ENCODE measurements at regions not wholly inside any gene's neighbourhood (a gene's known extent, or its start where the extent isn't known, plus 50 kb on each side); places are given as distances from the start of the nearest gene placed in this dataset.

DNA sequence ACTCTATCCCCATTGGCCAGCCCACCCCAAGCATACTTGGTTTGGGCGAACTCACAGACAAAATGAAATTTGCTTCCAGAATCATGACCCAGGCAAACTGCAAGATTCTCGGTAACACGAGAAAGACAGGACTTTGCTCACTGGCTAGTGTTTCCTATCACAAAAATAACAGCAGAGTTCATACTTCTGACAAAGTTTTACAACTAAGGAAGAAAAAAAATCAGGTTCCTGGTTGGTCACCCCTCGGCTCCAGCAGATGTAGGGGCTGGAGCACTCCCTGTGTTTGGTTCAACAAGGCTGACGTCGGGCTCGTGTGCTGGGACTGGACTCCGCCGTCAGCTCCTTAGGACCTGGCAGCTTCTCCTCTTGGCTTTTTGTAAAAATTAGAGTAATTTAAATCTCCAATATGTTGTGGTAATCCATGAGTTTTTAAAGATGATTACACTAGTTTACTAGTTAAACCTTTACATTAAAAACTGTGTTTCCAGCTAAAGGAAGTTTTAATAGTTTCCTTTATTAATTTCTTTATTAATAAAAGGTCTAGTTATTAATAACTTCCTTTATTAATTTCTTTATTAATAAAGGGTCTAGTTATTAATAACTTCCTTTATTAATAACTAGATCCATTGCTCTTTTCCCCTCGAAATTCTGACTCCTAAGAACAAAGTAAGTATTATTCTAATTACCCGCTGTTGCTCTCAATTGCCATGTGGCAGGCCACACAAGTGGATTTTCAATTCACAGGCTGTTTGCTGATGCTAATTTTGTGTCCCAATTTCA lies 115.6 kb upstream of the RNF32 start:
- TF ChIP-seq, protein P1, sequence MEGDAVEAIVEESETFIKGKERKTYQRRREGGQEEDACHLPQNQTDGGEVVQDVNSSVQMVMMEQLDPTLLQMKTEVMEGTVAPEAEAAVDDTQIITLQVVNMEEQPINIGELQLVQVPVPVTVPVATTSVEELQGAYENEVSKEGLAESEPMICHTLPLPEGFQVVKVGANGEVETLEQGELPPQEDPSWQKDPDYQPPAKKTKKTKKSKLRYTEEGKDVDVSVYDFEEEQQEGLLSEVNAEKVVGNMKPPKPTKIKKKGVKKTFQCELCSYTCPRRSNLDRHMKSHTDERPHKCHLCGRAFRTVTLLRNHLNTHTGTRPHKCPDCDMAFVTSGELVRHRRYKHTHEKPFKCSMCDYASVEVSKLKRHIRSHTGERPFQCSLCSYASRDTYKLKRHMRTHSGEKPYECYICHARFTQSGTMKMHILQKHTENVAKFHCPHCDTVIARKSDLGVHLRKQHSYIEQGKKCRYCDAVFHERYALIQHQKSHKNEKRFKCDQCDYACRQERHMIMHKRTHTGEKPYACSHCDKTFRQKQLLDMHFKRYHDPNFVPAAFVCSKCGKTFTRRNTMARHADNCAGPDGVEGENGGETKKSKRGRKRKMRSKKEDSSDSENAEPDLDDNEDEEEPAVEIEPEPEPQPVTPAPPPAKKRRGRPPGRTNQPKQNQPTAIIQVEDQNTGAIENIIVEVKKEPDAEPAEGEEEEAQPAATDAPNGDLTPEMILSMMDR (conservative IDR thresholded peaks at IDR 0.05) = no peak
- no peak for TF ChIP-seq ZFX (IDR thresholded peaks at IDR 0.05)

Data from C4-2B (cell line).